ENCODE measurements at regions not wholly inside any gene's neighbourhood (a gene's known extent, or its start where the extent isn't known, plus 50 kb on each side); places are given as distances from the start of the nearest gene placed in this dataset.
"Not testable (repeated sequence)": the region's sequence is repeated elsewhere in the genome, so short reads cannot be mapped to it uniquely, and the experiment has no call there.

- TF ChIP-seq POLR2AphosphoS5 (IDR thresholded peaks at IDR 0.05; ENCODE audit: insufficient read depth, low read depth, low read length) (no peak), MYC (IDR thresholded peaks at IDR 0.05; ENCODE audit: low read depth, low read length) (no peak), CTCF (IDR thresholded peaks at IDR 0.05; ENCODE audit: extremely low read depth in 1 of 2, insufficient read depth in 1 of 2, low read depth in 1 of 2, low read length in 2 of 2) (no peak), FOS (IDR thresholded peaks at IDR 0.05; ENCODE audit: borderline replicate concordance, insufficient read depth, low read length) (no peak), POLR2A (IDR thresholded peaks at IDR 0.05; ENCODE audit: low read depth, low read length) (no peak), EZH2 (IDR thresholded peaks at IDR 0.05; ENCODE audit: borderline replicate concordance, low read depth, low read length, severe bottlenecking) (no peak)
- TF ChIP-seq, protein P1, sequence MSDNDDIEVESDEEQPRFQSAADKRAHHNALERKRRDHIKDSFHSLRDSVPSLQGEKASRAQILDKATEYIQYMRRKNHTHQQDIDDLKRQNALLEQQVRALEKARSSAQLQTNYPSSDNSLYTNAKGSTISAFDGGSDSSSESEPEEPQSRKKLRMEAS (IDR thresholded peaks at IDR 0.05; ENCODE audit: insufficient read depth, insufficient read length) = no peak
These were observed 231.6 kb downstream of the ETV1 start for GRCh38 chr7:13757841-13758240.

GRCh38 chr7:13765853-13766252 lies 223.6 kb downstream of the ETV1 start:
- H3K27ac ChIP-seq (ENCODE audit: insufficient read depth, low read depth, low read length); dilution Hi-C loops (cut with MboI; ENCODE audit: extremely low pct_ligation_motif_present, low sequenced_read_pairs); H3K4me3 ChIP-seq (replicated peaks in 1 of 3; ENCODE audit: insufficient read depth in 1 of 3, low read depth in 1 of 3, low read length in 3 of 3); DNase-seq (ENCODE audit: low read depth, low spot score); POLR2A ChIA-PET; H3K9me3 ChIP-seq (replicated peaks; ENCODE audit: control insufficient read depth, insufficient read depth, low read length); FAIRE-seq; BruUV-seq (replicated peaks); H3K4me1 ChIP-seq (ENCODE audit: control insufficient read depth, extremely low read depth, insufficient read depth, low read length); CTCF ChIA-PET; H4K20me1 ChIP-seq (replicated peaks; ENCODE audit: control insufficient read depth, extremely low read depth, insufficient read depth, low read length); H3K27me3 ChIP-seq (ENCODE audit: control insufficient read depth in 2 of 2, insufficient read depth in 2 of 2, low read length in 2 of 2); H3K9me1 ChIP-seq (replicated peaks; ENCODE audit: control insufficient read depth, extremely low read depth, insufficient read depth, low read length); intact Hi-C loops (cut with micrococcal nuclease); H3K79me2 ChIP-seq (ENCODE audit: control insufficient read depth, insufficient read depth, low read length); H2AFZ ChIP-seq (ENCODE audit: low read depth, low read length); H3K36me3 ChIP-seq (ENCODE audit: control insufficient read depth in 2 of 2, extremely low read depth in 1 of 2, insufficient read depth in 2 of 2, low read length in 2 of 2); H3K9ac ChIP-seq (replicated peaks; ENCODE audit: extremely low read depth, insufficient read depth, low read length); H3K4me2 ChIP-seq (ENCODE audit: insufficient read depth, low read length): not testable (repeated sequence)

More at GRCh38 chr7:13757841-13758240, 231.6 kb downstream of the ETV1 start:
- no peaks in the 10 kb centered on the region for H3K79me2 ChIP-seq (ENCODE audit: control insufficient read depth, insufficient read depth, low read length)
- POLR2A ChIA-PET = no interaction called here
- H3K4me2 ChIP-seq (ENCODE audit: insufficient read depth, low read length) = no peak overlapping the region
- no peaks in the 10 kb centered on the region for H3K4me1 ChIP-seq (ENCODE audit: control insufficient read depth, extremely low read depth, insufficient read depth, low read length)
- H3K4me3 ChIP-seq (replicated peaks in 1 of 3; ENCODE audit: insufficient read depth in 1 of 3, low read depth in 1 of 3, low read length in 3 of 3) = no peak overlapping the region
- no peaks in the 10 kb centered on the region for H3K36me3 ChIP-seq (ENCODE audit: control insufficient read depth in 2 of 2, extremely low read depth in 1 of 2, insufficient read depth in 2 of 2, low read length in 2 of 2)
- dilution Hi-C loops (cut with MboI; ENCODE audit: extremely low pct_ligation_motif_present, low sequenced_read_pairs) = no loop called here
- CTCF ChIA-PET = no interaction called here
- FAIRE-seq = no peak
- H3K9me3 ChIP-seq (replicated peaks; ENCODE audit: control insufficient read depth, insufficient read depth, low read length) = no peaks in the 10 kb centered on the region
- H3K9ac ChIP-seq (replicated peaks; ENCODE audit: extremely low read depth, insufficient read depth, low read length) = no peak overlapping the region
- no peak overlapping the region for H2AFZ ChIP-seq (ENCODE audit: low read depth, low read length)
- intact Hi-C loops (cut with micrococcal nuclease) = no loop called here
- no peak overlapping the region for H3K27ac ChIP-seq (ENCODE audit: insufficient read depth, low read depth, low read length)
- BruUV-seq (replicated peaks) = no TSS peak
- no peaks in the 10 kb centered on the region for H4K20me1 ChIP-seq (replicated peaks; ENCODE audit: control insufficient read depth, extremely low read depth, insufficient read depth, low read length)
- DNase-seq (ENCODE audit: low read depth, low spot score) = no peak
- H3K9me1 ChIP-seq (replicated peaks; ENCODE audit: control insufficient read depth, extremely low read depth, insufficient read depth, low read length) = no peaks in the 10 kb centered on the region
- H3K27me3 ChIP-seq (ENCODE audit: control insufficient read depth in 2 of 2, insufficient read depth in 2 of 2, low read length in 2 of 2) = no peaks in the 10 kb centered on the region

All from endothelial cell of umbilical vein (primary cell).